ENCODE measurements at regions not wholly inside any gene's neighbourhood (a gene's known extent, or its start where the extent isn't known, plus 50 kb on each side); places are given as distances from the start of the nearest gene placed in this dataset.

DNA sequence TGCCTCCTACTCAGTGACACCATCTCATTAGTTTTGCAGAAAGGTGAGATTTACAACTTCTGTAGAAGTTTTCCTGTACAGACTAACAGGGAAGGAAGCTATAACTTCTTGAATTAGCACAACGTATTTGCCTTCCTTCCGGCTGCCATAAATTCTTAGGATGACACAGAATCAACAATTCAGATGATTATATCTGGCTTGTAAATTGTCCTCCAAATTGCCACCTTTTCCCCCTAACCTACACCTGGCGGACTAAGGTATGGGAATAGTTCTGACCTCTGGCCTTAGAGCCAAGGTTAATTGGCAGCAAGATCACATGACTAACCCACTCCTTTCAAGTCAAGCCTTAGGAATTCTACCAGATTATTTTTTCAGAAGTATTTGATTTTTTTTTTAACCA, 284.3 kb downstream of the LMO4 start:
- POLR2A ChIA-PET: no interaction called here
- BruUV-seq (replicated peaks): no TSS peak
- DNase-seq: peak; percentile 71 to 86

DNA sequence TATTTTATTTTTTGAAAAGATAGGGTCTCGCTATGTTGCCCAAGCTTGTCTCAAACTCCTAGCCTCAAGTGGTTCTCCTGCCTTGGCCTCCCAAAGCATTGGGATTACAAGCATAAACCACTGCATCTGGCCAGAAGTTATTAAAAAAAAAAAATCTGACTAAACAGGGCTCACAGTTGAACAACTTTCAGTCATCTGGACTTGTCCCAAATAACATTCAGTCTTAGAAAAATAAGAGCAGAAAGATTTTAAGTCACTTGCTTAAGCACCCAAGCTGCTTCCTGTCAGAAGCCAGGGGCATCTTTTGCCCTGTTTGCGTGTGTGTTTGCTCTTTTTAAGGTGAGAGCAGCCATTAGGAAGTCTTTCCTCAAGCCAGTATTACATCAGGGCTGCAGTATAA, 286.8 kb downstream of the LMO4 start:
- Histone ChIP-seq H3K4me1 (peaks cover 23% of the 10 kb centered on the region), H3K27me3 (replicated peaks; ENCODE audit: control insufficient read depth, insufficient read depth, low read length) (no peaks in the 10 kb centered on the region), H3K36me3 (ENCODE audit: control insufficient read depth, insufficient read depth, low read length) (no peaks in the 10 kb centered on the region), H3K4me3 (ENCODE audit: low read depth, low read length) (no peak overlapping the region), H3K9me3 (no peaks in the 10 kb centered on the region)
- H3K9me3 Mint-ChIP-seq (ENCODE audit: unreplicated experiment): no peaks in the 10 kb centered on the region
- no peaks in the 10 kb centered on the region for H3K36me3 Mint-ChIP-seq (ENCODE audit: insufficient read depth, unreplicated experiment)
- H3K27me3 Mint-ChIP-seq (ENCODE audit: insufficient read depth, unreplicated experiment): no peaks in the 10 kb centered on the region
- peaks cover 20% of the 10 kb centered on the region for H3K4me1 Mint-ChIP-seq (ENCODE audit: low read depth, unreplicated experiment)
- ChIA-PET CTCF (no interaction called here), POLR2A (no interaction called here)
- intact Hi-C loops (cut with micrococcal nuclease; ENCODE audit: unreplicated experiment): no loop called here
- no TSS peak for BruUV-seq (replicated peaks)
- no peak for TF ChIP-seq CTCF (IDR thresholded peaks at IDR 0.05; ENCODE audit: insufficient read depth in 1 of 2, low read depth in 1 of 2, low read length in 1 of 2, severe bottlenecking in 1 of 2, unreplicated experiment in 1 of 2)
- H3K27ac Mint-ChIP-seq (ENCODE audit: unreplicated experiment): no peak overlapping the region
- no peak for DNase-seq
- H3K4me3 Mint-ChIP-seq (ENCODE audit: unreplicated experiment): no peak overlapping the region

More for the DNA sequence above, 284.3 kb downstream of the LMO4 start:
- H3K36me3 ChIP-seq (ENCODE audit: control insufficient read depth, insufficient read depth, low read length): no peaks in the 10 kb centered on the region
- no peaks in the 10 kb centered on the region for H3K9me3 Mint-ChIP-seq (ENCODE audit: unreplicated experiment)
- H3K27ac Mint-ChIP-seq (ENCODE audit: unreplicated experiment): peak overlapping the region; percentile 87
- intact Hi-C loops (cut with micrococcal nuclease; ENCODE audit: unreplicated experiment): loop anchor here (1.0 to 5.0 kb wide), 6 partner anchors 29 to 286 kb away; partner anchors contain the start of gene LMO4
- peak overlapping the region; percentile 31 for H3K4me3 Mint-ChIP-seq (ENCODE audit: unreplicated experiment)
- no peaks in the 10 kb centered on the region for H3K36me3 Mint-ChIP-seq (ENCODE audit: insufficient read depth, unreplicated experiment)
- no peaks in the 10 kb centered on the region for H3K27me3 Mint-ChIP-seq (ENCODE audit: insufficient read depth, unreplicated experiment)
- H3K4me1 Mint-ChIP-seq (ENCODE audit: low read depth, unreplicated experiment): peaks cover 20% of the 10 kb centered on the region
- CTCF ChIA-PET: no interaction called here
- no peaks in the 10 kb centered on the region for H3K27me3 ChIP-seq (replicated peaks; ENCODE audit: control insufficient read depth, insufficient read depth, low read length)
- peaks cover 23% of the 10 kb centered on the region for H3K4me1 ChIP-seq
- no peak for TF ChIP-seq CTCF (IDR thresholded peaks at IDR 0.05; ENCODE audit: insufficient read depth in 1 of 2, low read depth in 1 of 2, low read length in 1 of 2, severe bottlenecking in 1 of 2, unreplicated experiment in 1 of 2)
- H3K9me3 ChIP-seq: no peaks in the 10 kb centered on the region
- no peak overlapping the region for H3K4me3 ChIP-seq (ENCODE audit: low read depth, low read length)

DNA sequence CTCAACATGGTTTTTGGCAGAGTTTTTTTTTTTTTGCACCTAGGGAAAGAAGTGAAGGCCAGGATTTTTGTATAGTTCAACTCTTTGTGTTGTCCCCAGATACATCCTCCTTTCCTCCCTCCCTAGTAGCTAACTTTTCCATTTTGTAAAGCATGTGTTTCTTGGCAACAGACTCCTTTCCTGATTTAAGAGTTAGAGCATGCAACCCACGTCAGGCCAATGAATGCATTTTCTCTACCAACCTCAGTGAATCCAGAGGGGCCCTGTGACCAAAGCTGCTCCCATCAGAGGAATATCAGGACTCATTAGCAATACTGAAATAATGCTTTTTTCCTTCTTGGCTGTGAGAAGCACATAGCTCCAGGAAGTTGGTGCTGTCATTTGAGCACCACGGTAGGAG, 287.2 kb downstream of the LMO4 start:
- POLR2A ChIA-PET: no interaction called here
- CTCF ChIA-PET: no interaction called here
- Histone ChIP-seq H3K4me3 (ENCODE audit: low read depth, low read length) (no peak overlapping the region), H3K36me3 (ENCODE audit: control insufficient read depth, insufficient read depth, low read length) (no peaks in the 10 kb centered on the region), H3K27me3 (replicated peaks; ENCODE audit: control insufficient read depth, insufficient read depth, low read length) (no peaks in the 10 kb centered on the region), H3K9me3 (no peaks in the 10 kb centered on the region), H3K4me1 (peaks cover 23% of the 10 kb centered on the region)
- intact Hi-C loops (cut with micrococcal nuclease; ENCODE audit: unreplicated experiment): no loop called here
- Mint-ChIP-seq H3K27ac (ENCODE audit: unreplicated experiment) (no peak overlapping the region), H3K9me3 (ENCODE audit: unreplicated experiment) (no peaks in the 10 kb centered on the region), H3K4me1 (ENCODE audit: low read depth, unreplicated experiment) (peaks cover 20% of the 10 kb centered on the region), H3K4me3 (ENCODE audit: unreplicated experiment) (no peak overlapping the region), H3K27me3 (ENCODE audit: insufficient read depth, unreplicated experiment) (no peaks in the 10 kb centered on the region), H3K36me3 (ENCODE audit: insufficient read depth, unreplicated experiment) (no peaks in the 10 kb centered on the region)
- no peak for TF ChIP-seq CTCF (IDR thresholded peaks at IDR 0.05; ENCODE audit: insufficient read depth in 1 of 2, low read depth in 1 of 2, low read length in 1 of 2, severe bottlenecking in 1 of 2, unreplicated experiment in 1 of 2)
- DNase-seq: no peak
- BruUV-seq (replicated peaks): no TSS peak

All from Caco-2 (cell line).